GM19463 (cell line): ENCODE measurements at regions not wholly inside any gene's neighbourhood (a gene's known extent, or its start where the extent isn't known, plus 50 kb on each side); places are given as distances from the start of the nearest gene placed in this dataset.

Experiments
- ATAC-seq: cut with Tn5 transposase; IDR thresholded peaks from one replicate; pipeline ENCODE4 v1.9.1; 2021; ENCODE audit warnings: mild to moderate bottlenecking, moderate library complexity; ENCODE audit not compliant: unreplicated experiment

GRCh38 chr4:38230121-38230801 lies 270.1 kb downstream of the PTTG2 start:
- ATAC-seq = no peak

- ATAC-seq = no peak
These were observed 270.8 kb downstream of the PTTG2 start for GRCh38 chr4:38230821-38231563.

- no peak for ATAC-seq
These were observed 271.4 kb downstream of the PTTG2 start for GRCh38 chr4:38231626-38232025.

GRCh38 chr4:38232741-38233140 lies 272.5 kb downstream of the PTTG2 start:
- ATAC-seq = no peak

GRCh38 chr4:38233727-38234480 lies 273.7 kb downstream of the PTTG2 start:
- no peak for ATAC-seq

- ATAC-seq = no peak
These were observed 275.2 kb downstream of the PTTG2 start for GRCh38 chr4:38235354-38235753.

GRCh38 chr4:38236003-38236402 lies 275.8 kb downstream of the PTTG2 start:
- no peak for ATAC-seq

GRCh38 chr4:38236503-38236902 lies 276.3 kb downstream of the PTTG2 start:
- no peak for ATAC-seq

GRCh38 chr4:38237139-38237538 lies 276.9 kb downstream of the PTTG2 start:
- no peak for ATAC-seq

- no peak for ATAC-seq
These were observed 281.3 kb downstream of the PTTG2 start for GRCh38 chr4:38241541-38241940.

- no peak for ATAC-seq
These were observed 281.9 kb downstream of the PTTG2 start for GRCh38 chr4:38242101-38242500.

- ATAC-seq = no peak
These were observed 282.7 kb downstream of the PTTG2 start for GRCh38 chr4:38242822-38243387.

- ATAC-seq = no peak
These were observed 283.3 kb downstream of the PTTG2 start for GRCh38 chr4:38243388-38244053.

- ATAC-seq = no peak
These were observed 294.6 kb downstream of the PTTG2 start for GRCh38 chr4:38254825-38255224.

- no peak for ATAC-seq
These were observed 295.4 kb downstream of the PTTG2 start for GRCh38 chr4:38255572-38255971.

GRCh38 chr4:38266616-38267015 lies 306.4 kb downstream of the PTTG2 start:
- no peak for ATAC-seq

GRCh38 chr4:38268108-38268820 lies 308.1 kb downstream of the PTTG2 start:
- no peak for ATAC-seq

- no peak for ATAC-seq
These were observed 308.6 kb downstream of the PTTG2 start for GRCh38 chr4:38268837-38269236.

GRCh38 chr4:38273407-38273806 lies 313.2 kb downstream of the PTTG2 start:
- ATAC-seq = no peak
